ENCODE measurements at regions not wholly inside any gene's neighbourhood (a gene's known extent, or its start where the extent isn't known, plus 50 kb on each side); places are given as distances from the start of the nearest gene placed in this dataset.

DNA sequence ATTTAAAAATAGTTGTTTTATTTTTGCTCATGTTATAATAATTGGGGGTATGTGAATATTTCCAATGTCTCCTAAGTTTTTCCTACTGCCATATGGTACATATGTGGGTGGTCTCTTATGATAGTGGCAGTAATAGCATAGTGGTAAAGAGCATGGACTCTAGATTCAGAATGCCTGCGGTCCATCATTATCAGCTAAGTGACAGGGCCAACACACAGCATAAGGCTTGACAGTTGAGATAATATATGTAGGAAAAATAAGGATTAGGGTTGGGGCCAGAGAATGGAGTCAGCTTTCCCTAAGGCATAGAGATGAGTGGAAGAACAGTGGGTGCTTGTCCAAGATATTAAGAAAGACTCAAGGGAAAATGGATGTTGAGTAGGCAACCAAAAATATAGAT lies 2707.5 kb downstream of the PCDH7 start:
- POLR2A ChIA-PET: no interaction called here
- H3K36me3 ChIP-seq (ENCODE audit: control insufficient read depth in 4 of 4, insufficient read depth in 4 of 4, low read length in 3 of 4): no peaks in the 10 kb centered on the region
- H3K4me3 ChIP-seq (ENCODE audit: control insufficient read depth in 1 of 7, extremely low read depth in 1 of 7, insufficient read depth in 4 of 7, low read depth in 2 of 7, low read length in 6 of 7): no peak overlapping the region
- H3K27ac ChIP-seq (ENCODE audit: insufficient read depth in 1 of 2, low read depth in 1 of 2, low read length in 2 of 2, poor library complexity in 1 of 2, severe bottlenecking in 2 of 2): no peak overlapping the region
- H3K4me1 ChIP-seq (ENCODE audit: control extremely low read depth in 1 of 4, control insufficient read depth in 4 of 4, insufficient read depth in 4 of 4, low read length in 3 of 4): no peaks in the 10 kb centered on the region
- no peak for DNase-seq
- CTCF ChIA-PET: no interaction called here
- H3K27me3 ChIP-seq (replicated peaks in 2 of 5; ENCODE audit: control insufficient read depth in 4 of 5, insufficient read depth in 5 of 5, low read length in 4 of 5): no peaks in the 10 kb centered on the region
- WGBS (ENCODE audit: insufficient coverage): 100% methylated on average over 1 of the region's 1 CpG
- H3K9me3 ChIP-seq (ENCODE audit: control extremely low read depth in 1 of 5, control insufficient read depth in 4 of 5, insufficient read depth in 2 of 5, low read depth in 1 of 5, low read length in 4 of 5): no peaks in the 10 kb centered on the region

DNA sequence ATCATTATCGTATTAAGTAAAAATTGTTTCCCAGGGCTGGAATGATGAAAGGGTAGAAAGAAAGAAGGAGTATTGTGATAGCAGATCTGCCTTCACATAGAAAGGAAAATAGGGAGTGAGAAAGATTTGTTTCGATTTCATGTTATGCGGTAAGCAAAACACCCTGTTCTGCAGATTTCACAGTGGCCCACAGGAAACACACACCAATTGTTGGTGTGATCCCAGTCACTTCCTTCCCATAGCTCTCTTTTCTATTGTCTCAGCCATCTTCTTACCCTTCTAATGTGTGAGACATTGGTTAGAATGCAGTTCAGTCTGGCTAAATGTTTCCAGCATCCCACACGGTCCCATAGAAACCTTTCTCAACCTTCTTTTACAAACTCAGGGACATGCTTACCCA lies 2709.8 kb downstream of the PCDH7 start:
- H3K36me3 ChIP-seq (ENCODE audit: control insufficient read depth in 4 of 4, insufficient read depth in 4 of 4, low read length in 3 of 4): no peaks in the 10 kb centered on the region
- ChIA-PET POLR2A (no interaction called here), CTCF (no interaction called here)
- H3K4me1 ChIP-seq (ENCODE audit: control extremely low read depth in 1 of 4, control insufficient read depth in 4 of 4, insufficient read depth in 4 of 4, low read length in 3 of 4): no peaks in the 10 kb centered on the region
- no peak overlapping the region for H3K4me3 ChIP-seq (ENCODE audit: control insufficient read depth in 1 of 7, extremely low read depth in 1 of 7, insufficient read depth in 4 of 7, low read depth in 2 of 7, low read length in 6 of 7)
- H3K27me3 ChIP-seq (replicated peaks in 2 of 5; ENCODE audit: control insufficient read depth in 4 of 5, insufficient read depth in 5 of 5, low read length in 4 of 5): no peaks in the 10 kb centered on the region
- no peak for DNase-seq
- no peak overlapping the region for H3K27ac ChIP-seq (ENCODE audit: insufficient read depth in 1 of 2, low read depth in 1 of 2, low read length in 2 of 2, poor library complexity in 1 of 2, severe bottlenecking in 2 of 2)
- no peaks in the 10 kb centered on the region for H3K9me3 ChIP-seq (ENCODE audit: control extremely low read depth in 1 of 5, control insufficient read depth in 4 of 5, insufficient read depth in 2 of 5, low read depth in 1 of 5, low read length in 4 of 5)
- WGBS (ENCODE audit: insufficient coverage): 100% methylated on average over 2 of the region's 4 CpGs

DNA sequence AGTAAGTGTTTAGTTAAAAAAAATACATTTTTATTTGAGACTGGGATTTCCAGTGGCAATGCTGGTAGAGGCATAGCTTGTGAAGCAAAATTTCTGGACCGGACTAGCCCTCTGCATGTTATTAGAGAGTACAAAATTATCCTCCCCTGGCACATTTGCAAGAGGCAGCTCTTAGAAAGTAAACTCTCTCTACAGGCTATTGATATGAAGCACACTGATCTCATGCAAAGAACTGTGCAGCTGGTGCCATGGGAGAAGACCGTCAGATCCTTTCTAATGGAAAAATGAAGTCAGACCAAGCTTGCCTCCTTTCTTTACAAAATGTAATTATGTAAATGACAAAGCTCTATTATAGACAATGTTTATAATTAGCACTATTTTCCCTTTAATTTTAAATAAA lies 2717.2 kb downstream of the PCDH7 start:
- WGBS (ENCODE audit: insufficient coverage): 100% methylated on average over 1 of the region's 2 CpGs
- Histone ChIP-seq H3K27ac (ENCODE audit: insufficient read depth in 1 of 2, low read depth in 1 of 2, low read length in 2 of 2, poor library complexity in 1 of 2, severe bottlenecking in 2 of 2) (no peak overlapping the region), H3K36me3 (ENCODE audit: control insufficient read depth in 4 of 4, insufficient read depth in 4 of 4, low read length in 3 of 4) (no peaks in the 10 kb centered on the region), H3K27me3 (replicated peaks in 2 of 5; ENCODE audit: control insufficient read depth in 4 of 5, insufficient read depth in 5 of 5, low read length in 4 of 5) (no peaks in the 10 kb centered on the region), H3K9me3 (ENCODE audit: control extremely low read depth in 1 of 5, control insufficient read depth in 4 of 5, insufficient read depth in 2 of 5, low read depth in 1 of 5, low read length in 4 of 5) (no peaks in the 10 kb centered on the region), H3K4me3 (ENCODE audit: control insufficient read depth in 1 of 7, extremely low read depth in 1 of 7, insufficient read depth in 4 of 7, low read depth in 2 of 7, low read length in 6 of 7) (no peak overlapping the region), H3K4me1 (ENCODE audit: control extremely low read depth in 1 of 4, control insufficient read depth in 4 of 4, insufficient read depth in 4 of 4, low read length in 3 of 4) (no peaks in the 10 kb centered on the region)
- ChIA-PET POLR2A (no interaction called here), CTCF (no interaction called here)
- no peak for DNase-seq

DNA sequence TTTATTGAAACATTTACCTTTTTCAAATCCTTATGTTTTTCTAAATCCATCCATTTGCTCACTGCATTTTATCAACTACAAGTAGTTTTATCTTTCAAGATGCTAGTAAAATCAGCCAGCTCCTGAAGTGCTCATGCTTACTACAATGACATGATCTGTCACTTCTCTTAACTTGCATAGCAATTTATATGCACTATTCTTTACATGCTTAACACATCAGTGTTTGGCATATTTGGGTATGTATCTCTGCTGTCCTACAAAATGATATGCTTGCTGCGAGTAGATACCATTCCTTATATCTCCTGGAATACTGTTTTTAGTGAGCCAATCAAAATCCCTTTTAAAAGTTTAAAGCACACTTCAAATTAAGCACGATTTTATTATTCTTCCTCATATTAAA lies 2726.8 kb downstream of the PCDH7 start:
- CTCF ChIA-PET: no interaction called here
- WGBS (ENCODE audit: insufficient coverage): 100% methylated on average over 1 of the region's 2 CpGs

DNA sequence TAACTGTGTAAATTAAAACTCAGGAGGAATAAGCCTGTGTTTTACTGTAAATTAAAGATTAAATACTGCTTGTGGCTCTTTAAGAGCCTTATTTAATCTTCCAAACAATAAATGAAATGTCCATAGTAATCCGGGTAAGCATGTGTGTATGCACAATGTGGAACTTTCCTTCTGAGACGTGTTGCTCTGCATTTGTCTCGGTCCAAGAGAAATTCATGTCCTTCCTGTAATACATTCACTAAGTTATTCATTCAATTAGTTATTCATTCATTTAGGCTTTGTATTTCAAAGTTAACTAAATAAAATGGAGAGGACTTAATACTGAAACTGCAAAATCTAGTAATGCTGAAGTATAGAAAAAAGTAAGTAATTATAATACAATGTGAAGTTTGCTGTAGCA lies 2728.8 kb downstream of the PCDH7 start:
- no peak overlapping the region for H3K4me3 ChIP-seq (ENCODE audit: control insufficient read depth in 1 of 7, extremely low read depth in 1 of 7, insufficient read depth in 4 of 7, low read depth in 2 of 7, low read length in 6 of 7)
- H3K36me3 ChIP-seq (ENCODE audit: control insufficient read depth in 4 of 4, insufficient read depth in 4 of 4, low read length in 3 of 4): no peaks in the 10 kb centered on the region
- no peaks in the 10 kb centered on the region for H3K9me3 ChIP-seq (ENCODE audit: control extremely low read depth in 1 of 5, control insufficient read depth in 4 of 5, insufficient read depth in 2 of 5, low read depth in 1 of 5, low read length in 4 of 5)
- WGBS (ENCODE audit: insufficient coverage): no CpG with 5 or more reads among the region's 3 CpGs
- H3K27ac ChIP-seq (ENCODE audit: insufficient read depth in 1 of 2, low read depth in 1 of 2, low read length in 2 of 2, poor library complexity in 1 of 2, severe bottlenecking in 2 of 2): no peak overlapping the region
- no peak for DNase-seq
- POLR2A ChIA-PET: no interaction called here
- H3K4me1 ChIP-seq (ENCODE audit: control extremely low read depth in 1 of 4, control insufficient read depth in 4 of 4, insufficient read depth in 4 of 4, low read length in 3 of 4): no peaks in the 10 kb centered on the region
- H3K27me3 ChIP-seq (replicated peaks in 2 of 5; ENCODE audit: control insufficient read depth in 4 of 5, insufficient read depth in 5 of 5, low read length in 4 of 5): no peaks in the 10 kb centered on the region
- CTCF ChIA-PET: no interaction called here

More for the DNA sequence above, 2726.8 kb downstream of the PCDH7 start:
- no peaks in the 10 kb centered on the region for H3K36me3 ChIP-seq (ENCODE audit: control insufficient read depth in 4 of 4, insufficient read depth in 4 of 4, low read length in 3 of 4)
- no peak overlapping the region for H3K4me3 ChIP-seq (ENCODE audit: control insufficient read depth in 1 of 7, extremely low read depth in 1 of 7, insufficient read depth in 4 of 7, low read depth in 2 of 7, low read length in 6 of 7)
- POLR2A ChIA-PET: no interaction called here
- H3K9me3 ChIP-seq (ENCODE audit: control extremely low read depth in 1 of 5, control insufficient read depth in 4 of 5, insufficient read depth in 2 of 5, low read depth in 1 of 5, low read length in 4 of 5): no peaks in the 10 kb centered on the region
- H3K27ac ChIP-seq (ENCODE audit: insufficient read depth in 1 of 2, low read depth in 1 of 2, low read length in 2 of 2, poor library complexity in 1 of 2, severe bottlenecking in 2 of 2): no peak overlapping the region
- H3K27me3 ChIP-seq (replicated peaks in 2 of 5; ENCODE audit: control insufficient read depth in 4 of 5, insufficient read depth in 5 of 5, low read length in 4 of 5): no peaks in the 10 kb centered on the region
- DNase-seq: no peak
- H3K4me1 ChIP-seq (ENCODE audit: control extremely low read depth in 1 of 4, control insufficient read depth in 4 of 4, insufficient read depth in 4 of 4, low read length in 3 of 4): no peaks in the 10 kb centered on the region

DNA sequence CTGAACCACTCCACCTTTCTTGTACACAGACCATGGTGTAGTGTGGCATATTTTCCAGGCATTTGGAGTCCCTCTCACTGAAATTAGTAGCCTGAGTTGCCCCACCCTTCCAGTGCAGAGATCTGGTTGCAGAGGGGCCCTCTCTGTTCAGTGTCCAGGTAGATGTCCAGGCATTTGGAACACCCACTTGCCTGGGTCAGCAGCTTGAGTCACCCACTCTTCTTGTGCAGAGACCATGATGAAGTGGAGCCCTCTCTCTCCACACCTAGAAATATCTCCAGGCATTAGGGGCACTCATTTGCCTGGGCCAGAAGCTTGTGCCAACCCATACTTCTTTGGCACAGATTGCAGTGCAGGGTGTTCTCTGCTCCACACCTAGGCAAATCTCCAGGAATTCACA lies 2733.3 kb downstream of the PCDH7 start:
- Histone ChIP-seq H3K36me3 (ENCODE audit: control insufficient read depth in 4 of 4, insufficient read depth in 4 of 4, low read length in 3 of 4) (no peaks in the 10 kb centered on the region), H3K4me1 (ENCODE audit: control extremely low read depth in 1 of 4, control insufficient read depth in 4 of 4, insufficient read depth in 4 of 4, low read length in 3 of 4) (no peaks in the 10 kb centered on the region), H3K9me3 (ENCODE audit: control extremely low read depth in 1 of 5, control insufficient read depth in 4 of 5, insufficient read depth in 2 of 5, low read depth in 1 of 5, low read length in 4 of 5) (no peaks in the 10 kb centered on the region), H3K27ac (ENCODE audit: insufficient read depth in 1 of 2, low read depth in 1 of 2, low read length in 2 of 2, poor library complexity in 1 of 2, severe bottlenecking in 2 of 2) (no peak overlapping the region), H3K27me3 (replicated peaks in 2 of 5; ENCODE audit: control insufficient read depth in 4 of 5, insufficient read depth in 5 of 5, low read length in 4 of 5) (no peaks in the 10 kb centered on the region), H3K4me3 (ENCODE audit: control insufficient read depth in 1 of 7, extremely low read depth in 1 of 7, insufficient read depth in 4 of 7, low read depth in 2 of 7, low read length in 6 of 7) (no peak overlapping the region)
- CTCF ChIA-PET: interaction anchor here (1.0 kb wide), 1 partner anchor 11 kb away, joined by 3 read pairs; no protein-coding TSS in a partner anchor
- POLR2A ChIA-PET: no interaction called here
- no peak for DNase-seq

DNA sequence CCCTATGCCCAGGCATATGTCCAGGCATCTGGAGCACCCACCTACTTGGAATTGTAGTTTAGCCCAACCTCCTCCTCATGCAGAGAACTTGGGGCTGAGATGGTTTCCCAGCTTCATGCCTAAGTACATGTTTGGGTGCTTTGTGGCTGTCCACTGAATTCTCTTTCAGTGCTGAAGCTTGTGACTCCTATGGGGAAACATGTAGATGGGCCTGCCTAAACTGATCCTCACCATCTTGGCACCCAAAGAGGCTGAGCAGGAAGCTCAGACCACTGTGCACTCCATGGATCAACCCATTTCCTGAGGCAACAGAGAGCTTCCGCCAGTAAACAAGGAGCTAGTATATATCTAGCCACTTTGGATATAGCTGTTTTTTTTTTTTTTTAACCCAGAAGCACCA lies 2733.7 kb downstream of the PCDH7 start:
- no peak for DNase-seq
- no peaks in the 10 kb centered on the region for H3K27me3 ChIP-seq (replicated peaks in 2 of 5; ENCODE audit: control insufficient read depth in 4 of 5, insufficient read depth in 5 of 5, low read length in 4 of 5)
- POLR2A ChIA-PET: no interaction called here
- H3K4me3 ChIP-seq (ENCODE audit: control insufficient read depth in 1 of 7, extremely low read depth in 1 of 7, insufficient read depth in 4 of 7, low read depth in 2 of 7, low read length in 6 of 7): no peak overlapping the region
- H3K36me3 ChIP-seq (ENCODE audit: control insufficient read depth in 4 of 4, insufficient read depth in 4 of 4, low read length in 3 of 4): no peaks in the 10 kb centered on the region
- H3K27ac ChIP-seq (ENCODE audit: insufficient read depth in 1 of 2, low read depth in 1 of 2, low read length in 2 of 2, poor library complexity in 1 of 2, severe bottlenecking in 2 of 2): no peak overlapping the region
- WGBS (ENCODE audit: insufficient coverage): no CpG with 5 or more reads among the region's 1 CpG
- no peaks in the 10 kb centered on the region for H3K9me3 ChIP-seq (ENCODE audit: control extremely low read depth in 1 of 5, control insufficient read depth in 4 of 5, insufficient read depth in 2 of 5, low read depth in 1 of 5, low read length in 4 of 5)
- CTCF ChIA-PET: interaction anchor here (1.0 kb wide), 1 partner anchor 10 kb away, joined by 3 read pairs; no protein-coding TSS in a partner anchor
- H3K4me1 ChIP-seq (ENCODE audit: control extremely low read depth in 1 of 4, control insufficient read depth in 4 of 4, insufficient read depth in 4 of 4, low read length in 3 of 4): no peaks in the 10 kb centered on the region

DNA sequence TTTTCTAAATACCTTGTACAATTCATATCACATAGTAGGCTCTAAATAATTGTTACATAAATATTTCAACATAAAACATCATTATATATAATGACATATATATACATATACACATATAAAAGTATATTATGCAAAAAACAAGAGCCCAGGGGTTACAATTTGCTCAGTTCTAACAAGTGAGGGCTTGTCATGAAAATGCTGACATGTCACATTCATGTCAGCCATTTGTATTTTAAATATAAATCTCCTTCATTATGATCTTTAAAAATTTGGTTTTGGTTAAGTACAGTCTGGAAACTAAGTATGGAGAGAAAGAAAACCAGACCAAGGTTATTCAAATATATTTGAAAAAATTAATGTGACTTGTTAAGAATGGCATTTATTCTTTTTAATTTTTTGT lies 2745.4 kb downstream of the PCDH7 start:
- Histone ChIP-seq H3K4me1 (ENCODE audit: control extremely low read depth in 1 of 4, control insufficient read depth in 4 of 4, insufficient read depth in 4 of 4, low read length in 3 of 4) (no peaks in the 10 kb centered on the region), H3K27me3 (replicated peaks in 2 of 5; ENCODE audit: control insufficient read depth in 4 of 5, insufficient read depth in 5 of 5, low read length in 4 of 5) (no peaks in the 10 kb centered on the region), H3K9me3 (ENCODE audit: control extremely low read depth in 1 of 5, control insufficient read depth in 4 of 5, insufficient read depth in 2 of 5, low read depth in 1 of 5, low read length in 4 of 5) (no peaks in the 10 kb centered on the region), H3K36me3 (ENCODE audit: control insufficient read depth in 4 of 4, insufficient read depth in 4 of 4, low read length in 3 of 4) (no peaks in the 10 kb centered on the region), H3K4me3 (ENCODE audit: control insufficient read depth in 1 of 7, extremely low read depth in 1 of 7, insufficient read depth in 4 of 7, low read depth in 2 of 7, low read length in 6 of 7) (no peak overlapping the region), H3K27ac (ENCODE audit: insufficient read depth in 1 of 2, low read depth in 1 of 2, low read length in 2 of 2, poor library complexity in 1 of 2, severe bottlenecking in 2 of 2) (no peak overlapping the region)
- ChIA-PET POLR2A (no interaction called here), CTCF (no interaction called here)
- no peak for DNase-seq

All from common myeloid progenitor, CD34-positive (primary cell).